Bronchial epithelial cell (primary cell): ENCODE measurements at regions not wholly inside any gene's neighbourhood (a gene's known extent, or its start where the extent isn't known, plus 50 kb on each side); places are given as distances from the start of the nearest gene placed in this dataset.

Experiments
- DNase-seq: peaks from one replicate; pipeline ENCODE4 v3.0.0-alpha.2; 2010; ENCODE audit warnings: low read depth
- FAIRE-seq: peaks from 2 replicates; lab custom pipeline; 2011; peaks lifted over from hg19 to GRCh38; lab: Jason Lieb, UNC
- H3K27me3 ChIP-seq: 2 replicates; pipeline ENCODE4 v1.5.1; 2011; ENCODE audit warnings: low read length; ENCODE audit not compliant: control insufficient read depth, insufficient read depth
- H3K36me3 ChIP-seq: 2 replicates; pipeline ENCODE4 v1.5.1; 2011; ENCODE audit warnings: low read length; ENCODE audit not compliant: control insufficient read depth, insufficient read depth
- H3K4me3 ChIP-seq: 2 replicates; pipeline ENCODE4 v1.5.1; 2011; ENCODE audit warnings: mild to moderate bottlenecking, low read depth, low read length, control low read depth
- TF ChIP-seq, protein P1 (sequence below): IDR thresholded peaks from 2 replicates; pipeline ENCODE4 v1.5.1; 2011; ENCODE audit warnings: mild to moderate bottlenecking, moderate library complexity, low read length, control low read depth, inconsistent platforms; ENCODE audit not compliant: insufficient read depth, severe bottlenecking

DNA sequence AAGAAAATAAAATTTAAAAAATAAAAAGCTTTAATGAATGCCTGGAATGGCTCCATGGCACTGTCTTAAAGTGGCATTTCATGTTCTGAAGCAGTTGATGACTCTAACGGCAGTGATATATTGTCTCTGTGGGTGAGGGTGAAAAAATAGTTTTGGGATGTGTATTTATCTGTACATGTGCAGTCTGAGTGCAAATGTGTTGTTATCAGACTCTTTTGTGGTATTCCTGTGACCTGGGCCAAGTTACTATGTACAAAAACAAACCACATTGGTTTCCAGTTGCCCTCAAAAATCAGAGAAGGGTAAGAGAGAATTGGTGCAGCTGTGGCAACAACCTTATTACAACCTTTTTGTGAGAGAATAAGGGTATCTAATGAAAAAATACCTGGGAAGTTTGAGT, 81.7 kb upstream of the CCDC91 start:
- H3K36me3 ChIP-seq = no peaks in the 10 kb centered on the region
- FAIRE-seq (no peak), DNase-seq (no peak)
- TF ChIP-seq, protein P1, sequence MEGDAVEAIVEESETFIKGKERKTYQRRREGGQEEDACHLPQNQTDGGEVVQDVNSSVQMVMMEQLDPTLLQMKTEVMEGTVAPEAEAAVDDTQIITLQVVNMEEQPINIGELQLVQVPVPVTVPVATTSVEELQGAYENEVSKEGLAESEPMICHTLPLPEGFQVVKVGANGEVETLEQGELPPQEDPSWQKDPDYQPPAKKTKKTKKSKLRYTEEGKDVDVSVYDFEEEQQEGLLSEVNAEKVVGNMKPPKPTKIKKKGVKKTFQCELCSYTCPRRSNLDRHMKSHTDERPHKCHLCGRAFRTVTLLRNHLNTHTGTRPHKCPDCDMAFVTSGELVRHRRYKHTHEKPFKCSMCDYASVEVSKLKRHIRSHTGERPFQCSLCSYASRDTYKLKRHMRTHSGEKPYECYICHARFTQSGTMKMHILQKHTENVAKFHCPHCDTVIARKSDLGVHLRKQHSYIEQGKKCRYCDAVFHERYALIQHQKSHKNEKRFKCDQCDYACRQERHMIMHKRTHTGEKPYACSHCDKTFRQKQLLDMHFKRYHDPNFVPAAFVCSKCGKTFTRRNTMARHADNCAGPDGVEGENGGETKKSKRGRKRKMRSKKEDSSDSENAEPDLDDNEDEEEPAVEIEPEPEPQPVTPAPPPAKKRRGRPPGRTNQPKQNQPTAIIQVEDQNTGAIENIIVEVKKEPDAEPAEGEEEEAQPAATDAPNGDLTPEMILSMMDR = no peak
- no peak overlapping the region for H3K4me3 ChIP-seq
- no peaks in the 10 kb centered on the region for H3K27me3 ChIP-seq

DNA sequence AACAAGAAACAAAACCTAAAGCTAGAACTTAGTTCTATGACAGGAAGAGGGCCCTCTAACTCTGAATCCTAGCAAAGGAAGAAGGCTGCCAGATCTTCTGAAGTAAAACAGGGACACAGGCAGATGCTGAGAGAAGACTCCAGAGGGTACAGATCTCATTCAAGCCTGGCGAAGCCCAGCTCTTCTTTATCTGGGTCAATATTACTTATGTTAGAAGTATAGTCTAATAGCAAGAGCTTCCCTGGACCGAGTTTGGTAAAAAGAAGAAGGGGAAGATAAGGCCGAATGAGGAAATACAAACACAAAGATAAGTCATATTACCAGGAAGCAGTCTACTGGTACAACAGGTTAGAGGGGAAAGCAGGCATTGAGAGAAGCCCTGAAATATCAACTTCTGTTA, 79.9 kb upstream of the CCDC91 start:
- DNase-seq (peak; percentile 56), FAIRE-seq (no peak)
- TF ChIP-seq, protein P1 = no peak
- Histone ChIP-seq H3K4me3 (no peak overlapping the region), H3K36me3 (no peaks in the 10 kb centered on the region), H3K27me3 (no peaks in the 10 kb centered on the region)

DNA sequence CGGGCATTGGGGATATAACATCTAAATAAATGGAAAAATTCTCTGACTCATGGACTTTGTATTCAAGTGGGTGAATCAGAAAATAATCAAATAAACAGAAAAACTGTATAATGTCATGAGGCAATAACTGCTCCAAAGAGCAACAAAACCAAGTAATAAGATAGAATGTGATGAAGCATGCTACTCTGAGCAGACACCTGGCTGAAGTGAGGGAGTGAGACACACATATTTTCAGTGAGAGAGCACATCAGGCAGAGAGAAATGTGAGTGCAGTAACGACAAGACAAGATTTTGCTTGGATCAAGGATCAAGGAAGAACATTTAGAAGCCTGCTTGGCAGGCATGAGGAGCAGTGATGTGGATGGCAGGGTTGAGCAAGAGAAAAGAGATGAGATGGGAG, 75.8 kb upstream of the CCDC91 start:
- FAIRE-seq (peak; percentile 58), DNase-seq (peak; percentile 89)
- Histone ChIP-seq H3K4me3 (no peak overlapping the region), H3K27me3 (no peaks in the 10 kb centered on the region), H3K36me3 (no peaks in the 10 kb centered on the region)
- TF ChIP-seq, protein P1 = no peak

DNA sequence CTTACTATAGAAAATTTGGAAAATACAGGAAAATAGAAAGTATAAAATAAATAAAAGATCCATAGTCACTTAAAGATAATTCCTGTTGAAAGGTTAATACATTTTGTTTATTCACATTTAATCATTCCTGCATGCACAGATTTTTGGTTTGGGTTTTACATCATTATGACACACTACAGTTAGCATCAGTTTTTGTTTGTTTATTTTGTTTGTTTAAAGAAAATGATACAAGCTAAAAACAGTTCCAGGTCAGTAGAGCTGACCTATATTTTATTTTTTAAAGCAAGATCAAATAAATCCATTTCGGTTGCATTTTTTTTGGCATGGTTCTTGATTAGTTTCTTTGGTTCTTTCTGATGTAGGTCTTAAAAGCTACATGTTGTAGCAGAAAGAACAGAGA, 68.8 kb upstream of the CCDC91 start:
- no peak overlapping the region for H3K4me3 ChIP-seq
- no peaks in the 10 kb centered on the region for H3K27me3 ChIP-seq
- H3K36me3 ChIP-seq = no peaks in the 10 kb centered on the region
- FAIRE-seq (no peak), DNase-seq (no peak)
- TF ChIP-seq, protein P1 = no peak

DNA sequence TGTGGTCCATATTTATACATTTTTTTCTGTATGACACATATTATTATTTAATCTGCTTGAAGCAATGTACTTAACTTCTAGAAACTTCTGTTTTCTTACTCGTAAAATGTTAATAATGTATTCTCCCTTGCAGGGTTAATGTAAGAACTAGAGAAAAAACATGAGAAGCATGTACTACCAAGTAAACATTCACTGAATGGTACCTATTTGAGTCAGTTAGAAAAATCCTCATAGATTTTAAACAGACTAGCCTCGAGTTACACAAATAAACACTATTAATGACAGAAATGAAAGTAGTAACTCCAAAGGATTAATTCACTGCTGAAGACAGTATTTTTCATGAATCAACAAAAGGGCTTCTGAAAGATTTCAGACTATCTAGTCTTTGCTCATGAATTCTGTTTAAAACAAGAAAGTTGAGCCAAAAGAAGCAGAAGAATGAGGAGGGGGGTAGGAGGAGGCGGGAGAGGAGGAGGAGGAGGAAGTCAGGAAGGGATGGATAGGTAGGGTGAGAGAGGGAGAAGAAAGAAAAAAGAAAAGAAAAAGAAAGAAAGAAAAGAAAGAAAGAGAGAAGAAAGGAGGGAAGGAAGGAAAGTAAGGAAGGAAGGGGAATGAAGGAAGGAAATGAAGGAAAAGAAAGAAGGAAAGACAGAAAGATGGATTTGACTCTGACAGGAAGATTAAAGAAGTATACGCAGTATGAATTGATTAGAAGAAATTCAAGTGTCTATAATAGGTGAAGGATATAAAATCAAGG, 68.2 kb upstream of the CCDC91 start:
- no peak for DNase-seq
- H3K36me3 ChIP-seq = no peaks in the 10 kb centered on the region

More for the DNA sequence above, 68.2 kb upstream of the CCDC91 start:
- Histone ChIP-seq H3K4me3 (no peak overlapping the region), H3K27me3 (no peaks in the 10 kb centered on the region)
- TF ChIP-seq, protein P1 = no peak
- FAIRE-seq = no peak
